ENCODE measurements at regions not wholly inside any gene's neighbourhood (a gene's known extent, or its start where the extent isn't known, plus 50 kb on each side); places are given as distances from the start of the nearest gene placed in this dataset.

DNA sequence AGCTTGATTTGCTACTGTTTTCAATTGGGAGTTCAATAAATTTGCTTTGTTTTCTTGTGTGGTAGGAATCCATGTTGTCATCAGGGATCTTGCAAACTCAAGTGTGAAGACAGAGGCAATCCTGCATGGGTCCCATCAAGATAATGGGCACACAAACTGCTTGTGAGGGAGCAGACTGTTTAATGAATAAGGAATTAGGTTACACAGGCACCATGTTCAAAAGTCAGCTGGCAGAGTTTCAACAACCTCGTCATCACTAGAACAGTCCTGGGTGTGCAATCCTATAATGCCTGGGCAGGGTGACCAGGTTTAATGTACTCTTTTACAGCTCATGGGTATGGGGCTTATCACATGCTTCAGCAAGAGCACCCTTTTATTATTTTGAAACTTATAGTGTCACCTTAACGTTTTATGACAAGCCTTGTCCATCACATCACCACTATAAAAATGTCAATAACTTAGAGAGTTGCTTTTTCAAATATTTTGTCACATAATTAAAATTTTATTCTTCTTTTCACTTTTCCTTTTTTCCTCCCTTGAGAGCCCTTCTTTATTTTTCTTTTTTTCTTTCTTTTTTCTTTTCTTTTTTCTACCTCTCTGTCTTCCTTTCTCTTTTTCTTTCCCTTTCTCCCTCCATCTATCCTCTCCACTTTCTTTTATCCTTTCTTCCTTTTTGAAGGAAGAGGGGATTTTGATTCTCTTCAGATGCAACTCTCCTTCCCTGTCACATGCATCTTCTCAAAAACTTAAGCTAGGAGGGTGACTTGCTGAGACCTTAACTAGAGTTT is 252.2 kb upstream of the ATP2B1 start:
- no peak for TF ChIP-seq CTCF (IDR thresholded peaks at IDR 0.05)
- no peak for TF ChIP-seq POLR2A (IDR thresholded peaks at IDR 0.05)
